ENCODE measurements at regions not wholly inside any gene's neighbourhood (a gene's known extent, or its start where the extent isn't known, plus 50 kb on each side); places are given as distances from the start of the nearest gene placed in this dataset.

DNA sequence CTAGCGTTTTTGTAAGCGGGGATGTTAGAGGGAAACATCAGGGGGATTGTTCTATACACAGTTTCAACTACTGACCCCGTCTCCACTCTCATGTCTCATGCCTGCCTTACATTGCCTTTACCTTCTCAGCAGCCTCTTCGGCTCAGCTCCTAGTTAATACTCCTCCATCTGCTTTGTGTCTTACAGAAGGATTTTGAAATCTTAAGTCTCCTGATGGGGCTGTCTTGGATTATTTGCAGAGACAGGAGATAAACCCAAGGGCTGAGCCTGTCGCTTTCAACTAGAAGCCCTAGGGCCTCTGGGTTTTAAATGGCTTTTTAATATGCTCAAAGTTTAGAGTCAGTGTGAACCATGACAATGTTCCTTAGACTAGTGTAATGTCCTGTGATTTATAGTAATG, 161.5 kb downstream of the CARTPT start:
- Mint-ChIP-seq H3K27ac (no peak overlapping the region), H3K9me3 (no peaks in the 10 kb centered on the region), H3K36me3 (no peaks in the 10 kb centered on the region), H3K4me3 (no peak overlapping the region), H3K27me3 (no peaks in the 10 kb centered on the region), H3K4me1 (ENCODE audit: low read depth) (no peaks in the 10 kb centered on the region)
- DNase-seq = no peak
- intact Hi-C loops (cut with micrococcal nuclease) = no loop called here
- CTCF ChIA-PET = no interaction called here
- POLR2A ChIA-PET = no interaction called here

DNA sequence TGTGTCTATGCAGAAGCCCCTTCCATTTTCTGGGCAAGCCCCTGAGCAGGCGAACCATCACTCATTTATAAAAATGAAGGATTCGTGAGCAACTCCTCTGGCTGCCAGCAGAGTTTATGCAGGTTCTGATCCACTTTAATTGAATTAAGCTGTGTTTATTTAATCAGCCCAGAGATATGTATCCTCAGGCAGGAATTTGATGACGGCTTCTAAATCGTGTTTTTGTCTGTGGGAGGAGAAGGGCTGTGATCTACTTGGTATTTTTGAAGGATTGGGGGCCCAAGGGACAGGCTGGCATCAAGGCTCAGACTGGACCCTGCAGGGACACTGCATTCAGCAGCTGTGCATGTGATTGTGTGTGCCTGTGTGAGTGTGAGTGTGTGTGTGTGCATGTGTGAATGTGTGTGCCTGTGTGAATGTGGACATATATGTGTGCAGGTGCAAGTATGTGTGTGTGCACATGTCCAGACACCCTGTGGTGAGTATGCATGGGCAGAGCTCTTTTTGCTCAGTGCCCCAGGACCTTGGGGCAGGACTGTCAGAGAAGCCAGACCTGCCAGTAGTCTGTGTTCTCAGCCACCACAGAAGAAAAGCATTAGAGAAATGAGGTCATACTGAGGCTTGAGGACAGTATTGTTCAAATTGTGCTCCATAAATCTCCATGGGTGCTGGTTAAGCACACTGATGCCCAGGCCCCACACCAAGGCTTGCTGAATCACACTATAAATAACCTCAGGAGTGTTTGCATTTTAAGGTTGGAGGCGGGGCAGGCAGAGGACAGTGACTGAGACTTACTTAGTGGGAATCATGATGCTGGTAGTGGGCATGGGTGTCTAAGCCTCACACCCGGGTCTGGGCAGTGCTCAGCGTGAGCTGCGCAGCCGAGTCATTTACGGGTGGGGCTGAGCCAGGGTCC, 164.0 kb downstream of the CARTPT start:
- no peak for DNase-seq
- intact Hi-C loops (cut with micrococcal nuclease) = no loop called here
- ChIA-PET CTCF (interaction anchor here (0.8 kb wide), 1 partner anchor 1324 kb away, joined by 3 read pairs; no protein-coding TSS in a partner anchor), POLR2A (interaction anchor here (0.6 kb wide), 1 partner anchor 23 kb away, joined by 3 read pairs; no protein-coding TSS in a partner anchor)
- no peak overlapping the region for H3K27ac Mint-ChIP-seq
- H3K4me3 Mint-ChIP-seq = no peak overlapping the region
- no peaks in the 10 kb centered on the region for H3K4me1 Mint-ChIP-seq (ENCODE audit: low read depth)
- H3K9me3 Mint-ChIP-seq = no peaks in the 10 kb centered on the region
- no peaks in the 10 kb centered on the region for H3K27me3 Mint-ChIP-seq
- H3K36me3 Mint-ChIP-seq = no peaks in the 10 kb centered on the region

DNA sequence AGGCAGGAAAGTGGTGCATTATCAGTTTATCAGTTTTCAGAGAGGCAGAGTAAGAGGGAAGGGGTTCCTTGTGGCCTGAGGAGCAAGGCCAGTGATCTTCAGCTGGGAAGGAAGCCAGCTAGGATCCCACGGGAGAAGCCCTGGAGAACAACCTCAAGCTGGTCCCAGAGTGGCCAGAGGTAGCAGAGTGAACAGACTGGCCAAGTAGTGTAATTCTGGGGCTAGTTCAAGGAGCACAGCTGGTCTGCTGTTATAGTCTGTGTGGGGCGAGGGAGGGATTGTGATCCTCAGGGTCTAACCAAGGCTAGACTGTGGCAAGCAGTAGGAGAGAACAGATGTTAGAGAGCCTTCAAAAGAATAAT, 164.6 kb downstream of the CARTPT start:
- intact Hi-C loops (cut with micrococcal nuclease) = no loop called here
- no peaks in the 10 kb centered on the region for H3K9me3 Mint-ChIP-seq
- no peaks in the 10 kb centered on the region for H3K27me3 Mint-ChIP-seq
- H3K4me3 Mint-ChIP-seq = no peak overlapping the region
- ChIA-PET POLR2A (no interaction called here), CTCF (no interaction called here)
- H3K27ac Mint-ChIP-seq = no peak overlapping the region
- no peaks in the 10 kb centered on the region for H3K36me3 Mint-ChIP-seq
- DNase-seq = no peak
- H3K4me1 Mint-ChIP-seq (ENCODE audit: low read depth) = no peaks in the 10 kb centered on the region

DNA sequence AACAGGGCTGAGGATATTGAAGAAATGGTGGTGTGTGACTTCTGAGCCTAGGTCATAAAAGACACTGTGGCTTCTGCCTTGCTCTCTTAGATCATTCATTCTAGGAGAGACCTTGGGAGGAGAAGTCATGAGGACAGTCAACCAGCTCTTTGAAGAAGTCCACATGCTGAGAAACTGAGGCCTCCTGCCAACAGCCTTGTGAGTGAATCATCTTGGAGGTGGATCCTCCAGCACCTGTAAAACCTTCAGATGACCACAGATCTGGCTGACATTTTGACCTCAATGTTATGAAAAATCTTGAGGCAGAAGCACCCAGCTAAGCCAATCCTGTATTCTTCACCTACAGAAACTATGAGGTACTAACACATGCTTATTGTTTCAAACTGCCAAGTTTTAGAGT, 165.9 kb downstream of the CARTPT start:
- POLR2A ChIA-PET = no interaction called here
- CTCF ChIA-PET = no interaction called here

GRCh38 chr5:71886406-71886805, 167.3 kb downstream of the CARTPT start:
- no peaks in the 10 kb centered on the region for H3K9me3 Mint-ChIP-seq
- H3K27me3 Mint-ChIP-seq = peaks cover 14% of the 10 kb centered on the region
- no peak overlapping the region for H3K27ac Mint-ChIP-seq
- intact Hi-C loops (cut with micrococcal nuclease) = loop anchor here (5.0 kb wide), 1 partner anchor 104 kb away; no protein-coding TSS in a partner anchor
- no peak for DNase-seq
- ChIA-PET POLR2A (no interaction called here), CTCF (interaction anchor here (0.6 kb wide), 1 partner anchor 10 kb away, joined by 3 read pairs; no protein-coding TSS in a partner anchor)
- no peaks in the 10 kb centered on the region for H3K4me1 Mint-ChIP-seq (ENCODE audit: low read depth)
- H3K4me3 Mint-ChIP-seq = no peak overlapping the region
- H3K36me3 Mint-ChIP-seq = no peaks in the 10 kb centered on the region

More for the DNA sequence above, 165.9 kb downstream of the CARTPT start:
- intact Hi-C loops (cut with micrococcal nuclease) = loop anchor here (5.0 kb wide), 1 partner anchor 103 kb away; no protein-coding TSS in a partner anchor
- Mint-ChIP-seq H3K27me3 (peaks cover 5% of the 10 kb centered on the region), H3K9me3 (no peaks in the 10 kb centered on the region), H3K27ac (no peak overlapping the region), H3K4me1 (ENCODE audit: low read depth) (no peaks in the 10 kb centered on the region), H3K36me3 (no peaks in the 10 kb centered on the region), H3K4me3 (no peak overlapping the region)
- no peak for DNase-seq

- CTCF ChIA-PET = no interaction called here
- POLR2A ChIA-PET = no interaction called here
- no peaks in the 10 kb centered on the region for H3K9me3 Mint-ChIP-seq
- intact Hi-C loops (cut with micrococcal nuclease) = loop anchor here (1.0 to 5.0 kb wide), 2 partner anchors 105 to 433 kb away; partner anchors contain the start of genes MRPS27 and PTCD2
- H3K27me3 Mint-ChIP-seq = peaks cover 20% of the 10 kb centered on the region
- peak overlapping the region; percentile 24 for H3K4me3 Mint-ChIP-seq
- no peak for DNase-seq
- no peaks in the 10 kb centered on the region for H3K4me1 Mint-ChIP-seq (ENCODE audit: low read depth)
- H3K27ac Mint-ChIP-seq = no peak overlapping the region
- H3K36me3 Mint-ChIP-seq = no peaks in the 10 kb centered on the region
Measured at GRCh38 chr5:71887680-71888079, 168.6 kb downstream of the CARTPT start.

DNA sequence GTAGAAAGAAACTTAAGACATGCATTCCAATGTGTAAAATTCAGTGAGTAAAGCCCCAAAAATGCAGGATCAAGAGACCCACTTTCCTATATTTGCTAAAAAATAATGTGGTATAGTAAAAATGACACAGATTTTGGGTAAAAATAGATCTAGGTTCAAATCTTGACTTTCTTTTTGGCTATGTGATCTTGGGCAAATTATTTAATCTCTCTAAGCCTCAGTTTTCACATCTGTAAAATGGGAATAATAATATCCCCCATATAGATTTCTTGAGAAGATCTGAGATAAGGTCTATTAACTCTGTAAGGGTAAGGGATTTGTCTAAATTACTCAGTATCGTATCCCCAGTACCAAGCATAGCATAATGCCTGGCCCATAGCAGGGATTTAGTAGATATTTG, 172.3 kb downstream of the CARTPT start:
- no peaks in the 10 kb centered on the region for H3K36me3 Mint-ChIP-seq
- intact Hi-C loops (cut with micrococcal nuclease) = no loop called here
- H3K4me3 Mint-ChIP-seq = no peak overlapping the region
- H3K27me3 Mint-ChIP-seq = peaks cover 22% of the 10 kb centered on the region
- POLR2A ChIA-PET = no interaction called here
- no peak for DNase-seq
- no peaks in the 10 kb centered on the region for H3K4me1 Mint-ChIP-seq (ENCODE audit: low read depth)
- H3K27ac Mint-ChIP-seq = no peak overlapping the region
- no peaks in the 10 kb centered on the region for H3K9me3 Mint-ChIP-seq
- CTCF ChIA-PET = no interaction called here

- no peak for DNase-seq
- no peaks in the 10 kb centered on the region for H3K4me1 Mint-ChIP-seq (ENCODE audit: low read depth)
- no peak overlapping the region for H3K27ac Mint-ChIP-seq
- ChIA-PET POLR2A (no interaction called here), CTCF (no interaction called here)
- H3K27me3 Mint-ChIP-seq = peaks cover 22% of the 10 kb centered on the region
- no peak overlapping the region for H3K4me3 Mint-ChIP-seq
- H3K36me3 Mint-ChIP-seq = no peaks in the 10 kb centered on the region
- intact Hi-C loops (cut with micrococcal nuclease) = no loop called here
- no peaks in the 10 kb centered on the region for H3K9me3 Mint-ChIP-seq
Measured at GRCh38 chr5:71891856-71892255, 172.8 kb downstream of the CARTPT start.

DNA sequence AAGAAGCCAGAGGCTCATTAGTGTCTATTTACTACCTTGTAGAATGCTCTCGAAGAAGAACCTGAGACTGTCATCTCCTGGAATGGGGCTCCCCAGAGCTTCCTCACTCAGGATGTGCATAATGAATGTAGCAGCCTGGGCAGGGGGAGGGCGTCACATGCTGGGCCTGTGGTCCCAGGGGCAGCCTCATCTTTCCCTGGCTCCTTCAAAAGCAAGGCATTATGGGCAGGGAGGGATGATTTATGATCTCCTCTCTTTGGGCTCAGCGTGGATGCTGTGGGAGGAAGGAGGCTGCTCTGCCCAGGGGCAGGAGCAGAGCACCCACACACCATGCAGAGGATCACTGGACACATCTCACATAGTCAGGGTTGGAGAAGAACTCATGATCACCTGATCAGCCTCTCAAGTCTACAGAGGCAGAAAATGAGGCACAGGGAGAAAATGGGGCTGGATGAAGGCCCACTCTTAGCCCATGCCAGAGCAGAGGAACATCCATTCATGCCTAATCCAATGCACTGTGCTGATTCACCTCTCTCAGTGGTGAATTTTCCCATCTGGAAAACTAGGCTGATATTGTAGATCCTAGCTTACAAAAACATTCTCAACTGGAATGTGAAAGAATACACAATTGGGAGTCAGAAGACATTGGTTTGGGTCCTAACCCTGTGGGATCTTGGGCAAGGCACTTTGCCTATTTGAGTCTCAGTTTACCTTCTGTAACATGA, 173.7 kb downstream of the CARTPT start:
- no peak overlapping the region for H3K27ac Mint-ChIP-seq
- H3K27me3 Mint-ChIP-seq = peaks cover 22% of the 10 kb centered on the region
- DNase-seq = no peak
- H3K9me3 Mint-ChIP-seq = no peaks in the 10 kb centered on the region
- intact Hi-C loops (cut with micrococcal nuclease) = no loop called here
- POLR2A ChIA-PET = no interaction called here
- CTCF ChIA-PET = no interaction called here
- no peaks in the 10 kb centered on the region for H3K36me3 Mint-ChIP-seq
- H3K4me1 Mint-ChIP-seq (ENCODE audit: low read depth) = no peaks in the 10 kb centered on the region
- H3K4me3 Mint-ChIP-seq = no peak overlapping the region

DNA sequence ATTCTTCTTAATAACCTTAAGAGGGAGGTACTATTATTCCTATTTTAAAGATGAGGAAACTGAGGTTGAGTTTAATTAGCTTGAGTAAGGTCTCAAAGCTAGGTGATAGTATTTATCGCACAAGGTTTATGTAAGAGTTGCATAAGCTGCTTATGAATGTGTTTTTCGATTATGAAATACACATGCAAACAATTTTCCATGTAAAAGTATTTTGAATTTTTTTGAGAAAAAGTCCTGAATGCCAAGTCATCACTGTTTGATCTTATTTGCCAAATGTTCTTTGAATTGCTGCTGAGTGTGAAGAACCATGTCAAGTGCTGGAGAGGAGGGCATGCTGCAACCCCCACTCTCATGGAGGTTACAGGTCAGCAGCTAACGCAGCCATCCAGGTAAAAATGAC, 174.4 kb downstream of the CARTPT start:
- CTCF ChIA-PET = no interaction called here
- H3K4me1 Mint-ChIP-seq (ENCODE audit: low read depth) = no peaks in the 10 kb centered on the region
- POLR2A ChIA-PET = no interaction called here
- H3K36me3 Mint-ChIP-seq = no peaks in the 10 kb centered on the region
- DNase-seq = no peak
- no peaks in the 10 kb centered on the region for H3K9me3 Mint-ChIP-seq
- peaks cover 22% of the 10 kb centered on the region for H3K27me3 Mint-ChIP-seq
- intact Hi-C loops (cut with micrococcal nuclease) = no loop called here
- no peak overlapping the region for H3K27ac Mint-ChIP-seq
- H3K4me3 Mint-ChIP-seq = no peak overlapping the region

DNA sequence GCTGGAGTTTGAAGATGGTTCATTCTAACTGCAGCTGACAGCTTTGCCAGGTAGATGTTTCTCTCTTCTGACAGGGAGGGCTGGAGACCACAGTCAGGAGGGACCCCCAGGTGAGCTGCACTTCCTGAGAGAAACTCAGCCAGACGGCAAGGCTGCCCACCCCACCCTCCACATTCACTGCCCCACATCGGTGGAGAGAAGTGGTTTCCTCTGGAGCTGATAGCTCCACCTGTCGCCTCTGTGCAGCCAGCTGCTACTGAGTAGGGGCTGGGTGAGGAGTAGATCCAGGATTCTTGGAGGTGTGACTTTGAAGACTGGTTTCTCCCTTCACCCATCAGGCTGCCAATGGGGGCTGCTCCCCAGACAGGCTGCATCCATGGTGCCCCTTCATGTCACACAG, 175.0 kb downstream of the CARTPT start:
- Mint-ChIP-seq H3K4me3 (no peak overlapping the region), H3K9me3 (no peaks in the 10 kb centered on the region), H3K27me3 (peaks cover 22% of the 10 kb centered on the region), H3K27ac (no peak overlapping the region), H3K4me1 (ENCODE audit: low read depth) (no peaks in the 10 kb centered on the region), H3K36me3 (no peaks in the 10 kb centered on the region)
- POLR2A ChIA-PET = no interaction called here
- intact Hi-C loops (cut with micrococcal nuclease) = no loop called here
- CTCF ChIA-PET = no interaction called here
- DNase-seq = no peak

DNA sequence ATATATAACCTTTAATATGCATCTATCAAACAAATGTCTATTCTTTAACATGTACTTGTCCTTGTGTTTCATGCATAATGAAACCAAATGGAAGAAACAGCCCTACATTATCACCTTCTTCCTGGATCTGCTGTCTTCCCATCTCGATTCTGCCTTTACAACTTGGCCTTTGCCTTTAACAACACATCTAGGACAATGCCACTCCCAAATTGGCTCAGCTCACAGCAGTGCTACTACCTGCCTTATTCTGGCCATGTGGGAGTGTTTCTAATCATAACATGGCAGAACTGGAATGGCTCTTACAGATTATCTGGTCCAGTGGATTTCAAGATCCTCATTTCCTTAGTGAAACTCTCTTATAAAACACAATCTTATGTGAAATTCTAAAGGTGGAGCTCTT, 176.5 kb downstream of the CARTPT start:
- peaks cover 13% of the 10 kb centered on the region for H3K27me3 Mint-ChIP-seq
- H3K36me3 Mint-ChIP-seq = no peaks in the 10 kb centered on the region
- H3K27ac Mint-ChIP-seq = no peak overlapping the region
- no peaks in the 10 kb centered on the region for H3K4me1 Mint-ChIP-seq (ENCODE audit: low read depth)
- intact Hi-C loops (cut with micrococcal nuclease) = no loop called here
- ChIA-PET CTCF (no interaction called here), POLR2A (interaction anchor here (0.6 kb wide), 1 partner anchor 75 kb away, joined by 3 read pairs; no protein-coding TSS in a partner anchor)
- no peaks in the 10 kb centered on the region for H3K9me3 Mint-ChIP-seq
- H3K4me3 Mint-ChIP-seq = no peak overlapping the region
- no peak for DNase-seq

Data from activated CD4-positive, alpha-beta memory T cell treated with anti-CD3 and anti-CD28 coated beads for 36 hours (primary cell).